ENCODE measurements at regions not wholly inside any gene's neighbourhood (a gene's known extent, or its start where the extent isn't known, plus 50 kb on each side); places are given as distances from the start of the nearest gene placed in this dataset.
A peak's percentile ranks its signal among the peaks of the same experiment; 100 is the strongest.

- Histone ChIP-seq H3K4me1 (no peaks in the 10 kb centered on the region), H3K27ac (no peak overlapping the region), H3K27me3 (no peaks in the 10 kb centered on the region), H3K36me3 (no peaks in the 10 kb centered on the region), H3K4me3 (no peak overlapping the region), H3K9me3 (peaks cover 0 to 9% (median 0%) of the 10 kb centered on the region in 12 donors)
- TF ChIP-seq CTCF (IDR thresholded peaks at IDR 0.05) (no peak), POLR2A (IDR thresholded peaks at IDR 0.05) (no peak)
- 45 to 59% (median 54%) methylated on average over 1 of the region's 1 CpG for WGBS, 4 donors
- intact Hi-C loops (cut with DNase I): loop anchor here in 1 of 10 donors (10.0 kb wide), 1 partner anchor 89 kb away; no protein-coding TSS in a partner anchor
- DNase-seq: no peak
- peak in 2 of 4 donors; percentile 34 to 49 for ATAC-seq
Measured at GRCh38 chr3:153355559-153355958, 193.5 kb downstream of the RAP2B start.

DNA sequence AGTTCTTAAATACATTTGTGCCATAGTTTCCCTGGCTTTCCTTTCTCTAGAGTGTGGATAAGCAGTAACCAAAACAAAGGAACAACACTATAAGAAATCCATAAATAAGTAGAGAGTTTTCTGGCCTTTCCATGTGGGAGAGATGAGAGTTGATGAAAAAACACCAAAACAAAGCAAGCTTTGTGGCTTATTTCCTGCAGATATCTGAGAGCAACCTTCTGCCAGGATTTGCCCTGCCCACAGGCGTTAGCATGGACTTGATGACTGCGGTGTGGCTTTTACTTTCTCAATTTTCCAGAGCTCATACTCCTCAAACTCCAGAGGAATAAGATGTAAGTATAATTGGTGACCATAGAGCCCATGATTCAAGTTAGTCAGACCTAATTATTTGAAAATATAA lies 194.9 kb downstream of the RAP2B start:
- WGBS, 4 donors: 62 to 75% (median 66%) methylated on average over 2 of the region's 2 CpGs

GRCh38 chr3:153357436-153357835 lies 195.4 kb downstream of the RAP2B start:
- no peak overlapping the region for H3K27ac ChIP-seq

More for the DNA sequence above, 194.9 kb downstream of the RAP2B start:
- Histone ChIP-seq H3K9me3 (no peaks in the 10 kb centered on the region), H3K27ac (no peak overlapping the region), H3K4me3 (no peak overlapping the region), H3K4me1 (no peaks in the 10 kb centered on the region), H3K27me3 (no peaks in the 10 kb centered on the region), H3K36me3 (no peaks in the 10 kb centered on the region)
- intact Hi-C loops (cut with DNase I): loop anchor here in 1 of 10 donors (10.0 kb wide), 1 partner anchor 88 kb away; no protein-coding TSS in a partner anchor
- no peak for TF ChIP-seq CTCF (IDR thresholded peaks at IDR 0.05)
- DNase-seq (no peak), ATAC-seq (no peak)

More at GRCh38 chr3:153357436-153357835, 195.4 kb downstream of the RAP2B start:
- whole genome bisulfite sequencing, 4 donors: 89 to 92% (median 90%) methylated on average over 2 of the region's 2 CpGs
- TF ChIP-seq CTCF (IDR thresholded peaks at IDR 0.05) (no peak), POLR2A (IDR thresholded peaks at IDR 0.05) (no peak)
- no peak overlapping the region for H3K4me3 ChIP-seq
- no peak for ATAC-seq
- DNase-seq: no peak
- H3K36me3 ChIP-seq: no peaks in the 10 kb centered on the region
- no peaks in the 10 kb centered on the region for H3K4me1 ChIP-seq
- H3K27me3 ChIP-seq: no peaks in the 10 kb centered on the region
- H3K9me3 ChIP-seq: peaks cover 0 to 4% (median 0%) of the 10 kb centered on the region in 12 donors
- intact Hi-C loops (cut with DNase I): loop anchor here in 1 of 10 donors (10.0 kb wide), 1 partner anchor 87 kb away; no protein-coding TSS in a partner anchor

All from heart left ventricle (tissue), 16 donors.